HK-2 (cell line): ENCODE measurements at regions not wholly inside any gene's neighbourhood (a gene's known extent, or its start where the extent isn't known, plus 50 kb on each side); places are given as distances from the start of the nearest gene placed in this dataset.

Experiments used
- DNase-seq: peaks from one replicate; pipeline ENCODE4 v3.0.0-alpha.2; 2018; ENCODE audit not compliant: unreplicated experiment

DNA sequence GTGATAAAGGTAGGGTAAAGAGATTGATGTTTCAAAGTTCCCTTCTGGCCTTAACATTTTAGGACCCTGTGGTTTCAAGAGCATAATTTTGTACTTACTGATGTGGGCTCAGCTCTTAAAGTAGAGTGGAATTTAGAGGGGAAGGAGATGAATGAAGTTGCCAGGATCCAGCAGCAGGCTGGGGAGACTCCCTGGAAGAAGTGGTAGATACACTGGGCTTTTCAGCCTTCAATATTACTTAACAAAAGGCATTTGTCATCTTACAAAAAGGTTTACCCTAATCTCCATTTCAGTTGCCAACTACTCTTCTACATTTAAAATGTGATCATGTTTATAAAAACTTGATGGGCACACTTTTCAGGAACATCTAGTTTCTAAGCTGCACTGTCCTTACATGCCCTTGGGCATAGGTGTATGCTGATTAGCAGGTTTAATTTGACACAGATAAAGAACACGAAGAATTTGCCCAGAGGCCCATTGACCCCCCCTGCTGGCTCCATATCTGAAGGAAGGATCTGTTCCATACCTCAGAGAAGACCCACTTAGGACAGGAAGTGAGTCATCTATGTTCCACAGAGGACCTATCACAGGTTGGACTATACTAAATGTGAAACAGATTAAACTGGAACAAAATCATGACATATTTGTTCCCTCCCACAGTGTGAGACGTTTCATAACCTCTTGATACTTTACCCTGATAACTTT, 93.0 kb upstream of the LPP start:
- peak; percentile 51 for DNase-seq

DNA sequence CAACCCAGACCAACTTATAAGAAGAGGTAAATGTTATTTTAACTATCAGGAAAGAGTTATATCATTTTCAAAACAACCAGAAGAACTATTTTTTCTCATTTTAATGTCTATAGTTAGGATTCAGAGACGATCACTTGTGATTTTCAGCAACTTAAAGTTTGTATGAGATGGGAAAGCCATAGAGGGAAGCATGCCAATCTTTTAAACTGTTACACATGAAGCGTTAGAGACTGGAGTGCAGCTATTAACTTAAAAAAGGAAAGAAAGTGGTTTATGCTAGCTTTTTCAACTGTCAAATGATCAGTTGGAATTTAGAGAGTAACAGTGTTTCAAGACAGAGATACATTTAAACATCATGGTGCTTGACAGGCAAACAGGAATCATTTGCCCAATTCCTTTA, 91.7 kb upstream of the LPP start:
- no peak for DNase-seq

DNA sequence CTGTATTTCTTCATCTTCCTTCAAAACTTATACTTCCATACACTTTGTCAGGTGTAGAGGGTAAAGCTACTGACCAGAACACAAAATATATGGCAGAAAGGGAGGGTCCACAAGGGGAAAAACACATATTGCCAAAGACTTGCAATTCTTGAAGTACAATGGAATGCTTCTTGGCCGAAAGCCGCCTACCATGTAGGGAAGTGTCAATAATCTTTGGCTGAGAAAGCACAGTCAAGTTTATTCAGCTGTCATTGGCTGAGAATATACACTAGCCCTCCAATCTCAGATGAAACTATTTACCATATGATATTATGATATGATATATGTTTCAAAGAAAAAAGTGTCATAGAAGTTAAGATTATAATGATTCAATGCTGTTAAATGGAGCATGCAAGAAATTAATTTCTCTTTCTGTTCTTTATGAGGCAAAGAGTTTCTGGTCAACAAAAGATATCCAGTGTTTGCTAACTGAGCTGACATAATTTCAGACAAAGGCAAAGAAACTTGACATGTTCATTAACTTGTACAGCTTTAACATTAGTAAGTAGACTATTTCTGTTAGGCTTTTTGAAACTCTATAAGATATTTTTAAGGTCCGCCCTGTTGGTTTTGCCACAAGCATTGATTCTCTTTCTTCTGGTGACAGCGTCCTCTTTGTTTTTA, 89.0 kb upstream of the LPP start:
- DNase-seq = no peak

DNA sequence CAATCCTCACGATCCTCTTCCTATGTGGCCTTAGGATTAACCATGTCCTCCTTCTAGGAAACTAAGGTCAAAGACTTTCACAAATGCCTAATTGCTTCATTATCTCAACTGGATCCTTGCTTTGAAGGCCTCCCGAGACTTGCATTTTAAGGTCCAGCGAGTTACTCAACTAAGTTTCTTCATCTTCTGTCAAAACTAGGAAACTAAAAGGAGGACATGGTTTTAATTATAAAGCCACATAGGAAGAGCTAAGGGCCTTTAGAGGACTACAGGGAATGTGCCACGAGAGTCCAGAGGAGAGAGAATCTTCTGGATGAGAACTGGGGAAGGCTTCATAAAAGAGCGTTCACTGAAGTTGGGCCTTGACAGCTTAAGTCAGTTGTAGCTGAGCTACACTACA, 87.8 kb upstream of the LPP start:
- no peak for DNase-seq

DNA sequence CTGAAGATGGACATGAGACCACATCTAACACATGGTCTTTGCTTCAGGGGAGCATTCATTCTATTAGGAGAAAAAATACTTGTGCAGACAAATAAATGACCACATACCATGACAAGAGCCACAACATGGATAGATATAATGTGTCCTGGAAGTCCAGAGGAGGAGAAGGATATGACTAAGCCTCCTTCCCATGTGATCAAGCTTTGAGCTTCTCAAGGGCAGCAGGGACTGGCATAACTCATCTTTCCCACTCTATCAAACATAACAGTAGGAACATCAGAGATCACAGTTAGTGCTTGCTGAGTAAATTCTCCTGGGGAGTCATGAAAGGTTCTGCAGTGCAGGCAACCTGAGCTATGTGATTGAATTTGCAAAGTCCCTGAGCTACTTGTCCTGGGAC, 86.0 kb upstream of the LPP start:
- DNase-seq = no peak

DNA sequence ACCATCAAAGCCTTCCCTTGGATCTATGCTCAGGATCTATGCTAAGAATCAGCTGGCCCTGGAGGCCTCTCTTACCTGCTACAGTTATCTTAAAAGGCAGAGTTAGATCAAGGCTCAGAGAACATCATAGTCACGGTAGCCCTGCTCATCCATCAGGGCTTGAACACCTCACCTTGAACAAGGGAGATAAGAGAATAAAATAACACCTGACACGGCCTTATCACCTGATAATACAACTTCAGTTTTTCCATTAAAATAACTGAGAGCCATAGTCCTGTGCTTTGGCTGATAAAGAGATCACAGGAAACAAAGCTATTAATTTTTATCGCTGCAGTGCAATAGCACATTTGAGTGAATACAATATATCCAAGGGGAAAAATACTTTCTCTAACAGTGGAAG, 85.6 kb upstream of the LPP start:
- DNase-seq = no peak

DNA sequence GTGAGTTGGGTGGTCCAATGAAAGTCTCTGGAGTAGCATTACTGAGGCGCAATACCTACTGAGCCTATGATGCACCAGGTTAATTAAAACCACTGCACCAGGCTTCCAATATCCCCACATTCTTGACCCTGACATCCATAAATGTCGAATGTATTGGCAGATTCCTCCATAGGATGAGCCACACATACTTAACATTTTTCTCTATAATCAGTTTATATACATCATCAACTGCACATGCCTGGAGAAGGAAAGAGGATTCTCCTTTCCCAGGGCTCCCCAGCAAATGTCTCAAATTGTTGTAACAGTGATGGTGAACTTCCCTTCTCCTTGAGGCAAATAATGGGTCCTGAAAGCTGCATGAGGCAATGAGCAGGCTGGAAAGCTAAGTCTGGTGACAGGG, 82.3 kb upstream of the LPP start:
- DNase-seq = no peak

DNA sequence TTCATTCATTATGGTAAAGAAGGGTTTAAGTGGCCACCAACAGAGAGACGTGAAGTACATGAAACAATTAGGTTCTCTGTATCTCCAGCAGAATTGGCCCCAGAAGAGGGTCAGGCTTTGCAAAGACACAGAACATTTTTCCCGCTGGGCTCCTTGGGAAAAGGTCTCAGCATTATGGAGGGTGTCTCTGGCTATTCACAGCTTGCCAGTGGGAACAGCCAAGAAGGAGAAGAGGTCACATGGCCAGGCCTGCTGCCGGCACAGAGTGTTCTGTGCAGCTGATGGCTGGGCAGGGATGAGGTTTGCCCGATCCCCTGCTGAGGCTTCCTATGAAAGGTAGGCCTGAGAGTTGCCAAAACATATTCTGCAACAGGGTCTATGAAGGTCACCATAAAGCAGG, 77.8 kb upstream of the LPP start:
- no peak for DNase-seq

DNA sequence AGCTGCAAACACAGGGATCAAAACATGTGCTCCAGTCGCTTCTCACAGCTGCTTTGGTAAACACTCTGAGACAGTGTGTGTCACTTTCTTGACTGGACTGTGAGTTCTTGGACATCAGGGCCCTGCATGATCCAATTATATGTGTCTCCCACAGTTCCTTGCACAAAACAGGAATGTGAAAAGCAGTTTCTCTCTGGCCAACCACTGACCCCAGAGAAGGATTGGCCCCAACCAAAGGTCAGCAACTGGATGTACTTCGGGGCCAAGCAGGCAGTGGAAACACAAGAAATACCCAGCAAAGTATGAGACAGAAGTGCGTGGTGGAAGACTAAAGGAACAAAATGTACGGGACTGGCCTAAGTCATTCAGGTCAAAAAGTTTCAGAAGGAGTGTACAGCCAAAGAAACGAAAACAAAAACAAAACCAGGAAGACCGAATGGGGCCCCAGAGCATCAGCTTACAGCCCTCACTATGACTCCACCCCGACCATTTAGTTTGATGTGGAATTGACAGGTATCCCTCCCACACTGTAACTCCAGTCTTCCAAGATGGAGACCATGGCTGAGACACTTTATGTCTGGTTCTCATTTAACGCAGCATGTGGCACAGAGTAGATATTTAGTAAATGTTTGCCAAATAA, 76.7 kb upstream of the LPP start:
- DNase-seq = no peak

DNA sequence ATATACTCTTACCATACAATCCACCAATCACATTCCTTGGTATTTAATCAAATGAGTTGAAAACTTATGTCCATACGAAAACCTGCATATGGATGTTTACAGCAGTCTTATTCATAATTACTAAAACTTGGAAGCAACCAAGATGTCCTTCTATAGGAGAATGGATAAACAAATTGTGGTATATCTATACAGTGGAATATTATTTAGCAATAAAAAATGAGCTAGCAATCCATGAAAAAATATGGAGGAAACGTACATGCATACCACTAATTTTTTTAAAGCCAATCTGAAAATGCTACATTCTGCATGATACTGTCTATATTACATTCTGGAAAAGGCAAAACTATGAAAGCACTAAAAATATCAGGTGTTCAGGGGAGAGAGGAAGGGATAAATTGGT, 73.9 kb upstream of the LPP start:
- DNase-seq = no peak

DNA sequence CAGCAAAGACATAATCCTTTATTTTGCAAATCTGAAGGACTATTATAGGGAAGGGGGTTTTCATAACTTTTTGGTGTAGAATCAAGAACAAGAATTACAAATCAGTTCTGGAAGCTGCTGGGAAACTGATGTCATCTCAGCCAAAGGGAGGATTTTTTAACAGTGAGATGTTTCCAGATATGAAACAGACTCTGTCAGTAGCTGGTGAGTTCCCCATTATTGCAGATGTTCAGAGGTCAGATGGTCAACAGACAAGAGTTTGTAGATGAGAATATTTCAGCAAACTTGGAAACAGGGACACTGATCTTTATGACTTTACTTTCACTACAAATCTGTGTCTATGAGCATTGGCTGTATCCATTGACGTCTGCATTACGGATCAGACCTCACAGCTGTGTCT, 71.9 kb upstream of the LPP start:
- no peak for DNase-seq

DNA sequence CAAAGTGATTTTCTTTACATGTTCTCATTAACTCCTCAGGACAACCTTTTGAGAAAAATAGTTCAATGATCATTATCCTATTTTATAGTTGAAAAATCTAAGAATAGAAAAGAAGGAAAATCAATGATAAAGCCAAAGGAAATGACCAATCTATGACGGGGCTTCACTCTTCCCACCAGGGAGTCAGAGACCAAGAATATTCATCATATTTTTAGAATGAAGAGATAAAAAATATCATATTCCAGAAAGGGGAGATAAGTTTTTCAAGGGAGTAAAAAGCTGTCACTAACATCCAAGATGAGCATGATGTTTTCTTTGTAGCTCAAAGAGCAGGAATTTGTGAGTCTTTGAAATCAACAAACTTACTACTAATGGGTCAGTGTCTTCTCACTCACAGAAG, 71.5 kb upstream of the LPP start:
- DNase-seq = no peak

DNA sequence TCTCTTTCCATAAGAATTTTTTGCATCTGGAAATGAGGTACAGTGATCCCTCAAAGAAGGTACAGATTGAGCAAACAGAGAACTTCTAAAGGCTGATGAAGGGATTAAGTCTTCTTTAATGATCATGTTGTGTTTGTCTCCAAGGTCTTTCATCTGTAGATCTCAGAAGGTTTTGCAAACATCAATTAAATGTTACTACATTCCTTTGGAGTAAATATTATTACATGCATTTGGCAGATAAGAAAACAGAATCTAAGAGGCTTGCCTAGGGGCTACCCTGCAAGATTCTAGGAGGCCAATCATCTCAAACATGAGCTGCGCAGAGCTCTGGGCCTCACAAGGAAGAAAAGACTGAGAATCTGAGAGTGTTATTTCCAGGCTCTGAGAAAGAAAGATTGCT, 70.9 kb upstream of the LPP start:
- no peak for DNase-seq

DNA sequence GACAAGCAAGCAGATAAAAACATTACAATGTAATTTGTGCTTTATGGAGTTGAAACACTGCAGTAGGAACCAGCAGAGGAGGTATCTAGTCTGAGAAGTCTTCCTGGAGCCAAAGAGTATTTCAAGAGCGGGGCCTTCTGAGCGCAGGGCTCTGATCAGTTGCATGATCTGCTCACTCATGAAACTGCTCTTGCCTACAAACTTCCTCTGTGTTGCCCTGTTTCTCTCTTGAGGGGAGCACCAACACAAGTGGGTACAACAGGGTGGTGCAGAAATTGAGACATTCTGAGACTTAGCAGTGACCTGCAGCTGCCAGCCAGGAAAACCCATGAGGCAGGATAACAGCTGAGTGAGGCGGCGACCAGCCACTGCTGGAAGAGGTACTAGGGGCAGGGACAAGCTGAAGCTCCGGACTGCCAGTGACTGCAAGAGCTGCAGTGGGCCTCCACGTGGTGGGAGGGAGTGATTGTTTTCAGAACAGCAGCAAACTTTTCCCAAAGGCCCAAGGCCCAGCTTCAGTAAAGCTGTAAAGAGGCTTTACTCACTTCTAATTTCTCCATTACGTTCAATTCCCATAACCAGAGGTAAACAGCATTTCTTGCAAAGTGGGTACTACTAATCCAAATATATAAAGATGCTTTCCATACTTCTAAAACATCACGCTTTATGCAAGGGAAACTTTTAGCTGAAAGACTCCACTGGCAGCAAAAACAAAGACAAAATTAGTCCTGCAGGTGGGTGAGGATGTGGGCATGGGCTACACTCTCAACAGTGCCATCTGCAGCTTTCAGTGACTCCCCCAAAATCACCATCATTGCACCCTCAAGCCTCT, 69.0 kb upstream of the LPP start:
- no peak for DNase-seq

DNA sequence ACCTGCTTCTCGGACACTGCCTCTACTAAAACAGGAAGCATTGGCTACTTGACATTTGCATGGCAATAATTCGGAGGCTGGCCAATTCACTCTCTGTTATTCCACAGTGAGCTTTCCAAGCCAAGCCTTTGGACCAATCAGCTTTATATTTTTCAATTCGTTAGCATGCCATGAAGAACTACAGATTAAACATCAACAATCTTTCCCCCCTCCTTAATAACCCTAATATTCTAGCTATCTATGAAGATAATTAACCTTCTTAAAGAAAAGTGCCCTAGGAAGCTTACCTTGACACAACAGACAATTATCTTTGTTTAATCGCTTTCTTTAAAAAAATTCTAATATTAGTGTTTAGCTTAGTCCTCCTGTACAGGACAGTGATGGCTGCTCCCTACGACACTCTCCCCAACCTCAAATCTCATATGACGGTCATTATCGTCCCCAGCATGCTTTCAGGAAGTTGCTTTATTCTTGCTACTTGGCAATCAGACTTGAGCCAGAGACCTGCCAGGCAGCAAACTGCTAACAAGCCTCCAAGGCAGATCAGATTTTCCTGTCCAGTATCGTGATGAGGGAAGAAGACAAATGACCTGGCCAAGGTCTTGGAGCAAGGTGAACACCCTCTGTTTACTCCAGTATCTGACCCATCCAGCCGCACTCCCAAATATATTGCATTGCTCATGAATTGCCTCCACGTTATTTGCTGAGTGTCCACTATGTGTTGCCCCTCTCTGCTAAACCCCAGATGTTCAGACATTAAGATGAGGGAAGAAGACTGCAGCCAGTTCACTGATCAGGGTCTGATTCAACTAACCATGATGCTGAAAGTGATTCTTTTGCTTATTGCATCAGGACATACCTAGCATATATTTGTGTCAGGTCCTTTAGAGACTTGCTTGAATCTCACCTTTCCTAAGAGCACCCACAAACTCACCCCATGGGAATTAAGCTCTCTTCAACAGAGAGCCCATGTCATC, 68.1 kb upstream of the LPP start:
- no peak for DNase-seq

DNA sequence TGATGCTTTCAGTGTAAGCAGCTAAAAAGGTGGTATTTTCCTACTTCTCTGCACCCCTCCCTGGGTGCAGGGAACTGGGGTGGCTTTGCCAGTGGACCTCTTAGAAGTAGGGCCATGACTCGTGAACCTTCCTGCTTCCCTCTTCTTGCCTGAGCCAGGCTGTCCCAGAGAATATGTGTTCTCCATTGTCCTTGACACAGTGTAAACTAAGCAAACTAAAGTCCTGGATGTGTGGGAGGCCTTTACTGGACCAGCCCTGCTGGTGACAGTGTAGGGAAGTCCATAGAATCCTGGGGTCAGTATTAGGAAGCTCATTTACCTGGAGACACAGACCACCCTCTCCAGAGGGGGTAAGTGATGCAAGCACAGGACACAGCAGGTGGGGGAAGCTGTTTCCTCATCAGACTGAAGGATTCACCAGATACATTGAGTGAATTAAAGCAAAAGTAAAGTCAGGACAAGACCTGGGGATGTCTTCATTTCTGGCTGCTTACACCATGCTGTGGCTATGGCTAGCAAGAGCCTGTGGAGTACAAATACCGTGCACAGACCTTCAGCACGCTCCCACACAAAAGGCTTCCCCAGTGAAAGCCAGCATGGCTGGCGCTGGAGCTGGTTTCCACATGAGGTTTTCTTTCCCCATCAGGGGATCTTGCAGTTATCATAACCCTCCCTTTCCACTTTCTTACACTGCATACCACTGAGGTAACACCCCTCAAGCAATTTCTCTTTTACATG, 64.8 kb upstream of the LPP start:
- no peak for DNase-seq

DNA sequence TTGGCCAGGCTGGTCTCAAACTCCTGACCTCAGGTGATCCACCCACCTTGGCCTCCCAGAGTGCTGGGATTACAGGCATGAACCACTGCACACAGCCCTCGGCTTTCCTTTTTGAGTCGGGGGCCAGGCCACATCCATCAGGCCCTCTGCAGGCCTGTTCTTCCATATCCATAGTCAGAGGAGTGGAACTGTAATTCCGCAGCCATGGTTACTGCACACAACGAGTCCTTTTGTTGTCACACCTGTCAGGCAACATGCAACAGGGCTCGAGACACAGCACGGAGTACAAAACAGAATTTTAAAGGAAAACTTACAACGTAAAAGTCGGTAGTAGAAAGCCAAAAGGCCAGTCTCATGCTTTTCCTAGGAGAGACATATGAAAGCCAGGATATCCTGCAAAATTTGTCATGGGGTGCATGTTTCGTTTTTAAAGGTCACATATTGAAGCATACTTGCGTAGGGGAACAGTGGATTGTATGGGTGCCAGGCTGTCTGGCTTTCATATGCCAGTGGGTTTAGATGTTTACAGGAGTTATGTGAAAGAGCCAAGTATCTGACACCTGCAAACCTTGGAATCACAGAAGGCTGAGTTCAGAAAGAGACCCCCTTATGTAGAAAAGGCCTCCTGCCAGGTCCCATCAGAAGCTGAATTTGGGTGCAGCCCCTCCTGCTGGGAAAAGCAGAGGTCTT, 63.2 kb upstream of the LPP start:
- DNase-seq = no peak

DNA sequence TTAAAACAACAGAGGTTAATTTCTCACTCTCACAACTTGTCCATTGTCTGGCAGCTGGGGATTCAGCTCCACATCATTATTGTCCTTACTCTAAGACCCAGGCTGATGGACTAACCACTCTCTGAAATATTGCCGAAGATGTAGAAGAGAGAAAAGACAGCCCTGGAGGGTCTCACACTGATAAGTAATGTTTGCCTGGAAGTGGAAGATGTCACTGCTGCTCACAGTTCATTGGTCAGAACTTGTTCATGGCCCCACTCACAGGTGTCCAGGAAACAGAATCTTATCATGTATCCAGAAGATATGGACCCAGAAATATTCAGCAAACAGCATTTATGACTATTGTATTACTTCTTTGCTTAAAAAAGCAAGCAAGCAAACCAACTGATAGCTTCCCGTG, 62.2 kb upstream of the LPP start:
- no peak for DNase-seq

DNA sequence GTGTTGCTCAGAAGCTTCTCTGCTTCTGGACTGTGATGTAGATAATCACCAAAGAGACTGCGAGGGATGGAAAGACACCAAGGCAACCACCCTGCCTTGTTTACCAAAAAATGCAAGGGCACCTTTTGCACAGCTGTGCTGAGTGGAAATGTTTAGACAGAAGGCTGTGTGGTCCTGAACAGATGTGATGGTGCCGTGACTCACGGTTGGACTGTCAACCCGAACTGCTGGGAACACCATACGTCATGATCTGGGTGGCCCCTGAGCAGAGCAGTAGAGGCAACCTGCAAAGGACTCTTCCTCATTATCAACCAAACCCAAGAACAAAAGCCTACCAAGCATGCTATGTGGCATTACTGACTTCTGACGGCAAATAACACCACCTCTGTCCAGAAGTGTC, 61.3 kb upstream of the LPP start:
- no peak for DNase-seq

DNA sequence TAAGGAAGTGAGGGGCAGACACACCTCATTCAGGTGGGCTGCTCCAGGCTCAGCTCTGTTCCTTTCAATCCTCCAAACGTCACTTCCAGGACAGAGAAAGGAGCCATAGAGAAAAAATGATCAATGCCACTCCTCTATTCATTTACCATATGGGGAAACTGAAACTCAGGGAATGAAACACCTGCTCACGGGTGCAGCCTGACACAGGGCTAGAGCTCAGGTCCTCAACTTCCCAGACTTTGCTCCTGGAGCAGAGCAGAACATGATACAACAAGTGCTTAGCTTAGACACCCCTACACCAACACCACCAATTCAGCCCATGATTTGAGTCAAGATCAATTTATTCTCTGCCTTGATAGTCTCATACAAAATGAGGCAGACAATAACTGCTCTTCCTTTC, 58.5 kb upstream of the LPP start:
- DNase-seq = no peak
